Testis (tissue), 2 donors: ENCODE measurements at regions not wholly inside any gene's neighbourhood (a gene's known extent, or its start where the extent isn't known, plus 50 kb on each side); places are given as distances from the start of the nearest gene placed in this dataset.

Source experiments
- CTCF ChIP-seq, 3 experiments: fragments of 450-650 bp in 2 of 3; fragments of 200-600 bp in 1 of 3; sonication (generic) in 1 of 3; IDR thresholded peaks; one replicate each; pipeline ENCODE4 v1.5.1; 2016 to 2019; ENCODE audit warnings: antibody characterized with exemption in 3 of 3, mild to moderate bottlenecking in 2 of 3, moderate library complexity in 1 of 3
- POLR2A ChIP-seq: fragments of 450-650 bp; IDR thresholded peaks from one replicate; pipeline ENCODE4 v1.6.1; 2017; ENCODE audit warnings: antibody characterized with exemption, mild to moderate bottlenecking, moderate library complexity

GRCh38 chr5:64077589-64077988 lies 88.1 kb upstream of the RNF180 start:
- TF ChIP-seq CTCF (IDR thresholded peaks at IDR 0.05) (no peak), POLR2A (no peak)
